GM18498 (cell line): ENCODE measurements at regions not wholly inside any gene's neighbourhood (a gene's known extent, or its start where the extent isn't known, plus 50 kb on each side); places are given as distances from the start of the nearest gene placed in this dataset.

Source experiments
- ATAC-seq: cut with Tn5 transposase; IDR thresholded peaks from one replicate; pipeline ENCODE4 v1.9.1; 2021; ENCODE audit warnings: mild to moderate bottlenecking, moderate library complexity; ENCODE audit not compliant: unreplicated experiment

DNA sequence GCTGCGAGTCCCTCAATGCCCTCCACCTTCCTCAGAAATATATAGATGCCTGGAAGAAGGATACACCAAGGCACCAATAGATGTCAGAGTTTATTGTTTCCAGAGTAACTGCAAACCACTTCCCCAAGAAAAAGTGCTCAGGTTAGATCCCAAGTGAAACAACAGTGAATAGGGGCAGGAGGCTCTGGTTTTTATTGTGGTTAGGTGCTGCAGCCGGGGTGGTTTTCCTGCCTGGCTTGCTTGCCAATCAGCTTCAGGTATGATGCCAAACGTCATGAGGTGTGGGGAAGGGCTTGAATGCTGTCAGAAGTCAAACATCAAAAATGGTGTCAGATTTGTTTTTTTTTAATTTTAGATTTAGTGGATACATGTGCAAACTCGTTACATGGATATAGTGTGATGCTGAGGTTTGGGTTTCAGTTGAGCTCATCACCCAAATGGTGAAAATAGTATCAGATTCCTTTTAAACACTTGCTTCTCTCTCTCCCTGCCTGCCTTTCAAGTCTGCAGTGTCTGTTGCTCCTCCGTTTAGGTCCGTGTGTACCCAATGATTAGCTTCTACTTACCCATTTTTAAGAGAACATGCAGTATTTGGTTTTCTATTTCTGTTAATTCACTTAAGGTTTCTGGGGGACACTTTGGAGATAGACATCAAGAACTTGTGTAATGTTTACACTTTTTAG, 1317.0 kb downstream of the MRPL39 start:
- ATAC-seq = peak; percentile 51

DNA sequence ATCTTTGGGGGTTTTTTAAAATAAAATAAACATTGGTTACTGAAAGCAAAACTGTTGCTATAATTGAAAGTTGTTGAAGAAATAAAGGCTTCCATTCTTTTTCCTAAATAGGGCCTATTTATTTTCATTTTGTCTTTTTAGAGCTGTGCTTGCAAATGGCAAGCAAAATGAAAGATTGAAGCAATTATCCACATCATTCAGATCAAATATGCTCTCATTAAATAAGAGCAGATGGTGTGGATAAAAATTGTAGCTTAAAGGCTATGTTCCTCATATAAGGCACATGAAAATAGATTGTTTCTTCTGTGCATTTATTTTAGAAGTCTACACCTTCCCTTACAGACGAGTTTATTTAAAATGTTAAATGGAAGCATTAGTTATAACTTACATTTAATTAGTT, 1317.7 kb downstream of the MRPL39 start:
- no peak for ATAC-seq

DNA sequence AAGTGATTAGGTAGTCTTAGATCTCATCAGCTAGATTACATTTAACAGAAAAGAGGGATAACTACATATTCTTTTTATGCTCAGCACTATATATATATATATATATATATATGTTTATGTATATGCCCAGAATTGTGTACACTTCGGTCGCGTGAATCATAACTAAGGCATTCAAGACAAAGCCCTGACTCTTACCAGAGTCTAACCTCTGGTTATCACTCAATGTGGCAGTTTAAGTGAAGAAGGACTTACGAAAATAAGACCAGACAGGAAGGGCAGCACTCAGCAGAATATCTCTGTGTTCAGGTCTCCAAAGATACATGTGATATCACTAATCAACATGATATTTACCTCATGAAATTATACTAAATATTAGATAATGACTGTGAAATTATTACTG, 1326.7 kb downstream of the MRPL39 start:
- ATAC-seq = no peak

DNA sequence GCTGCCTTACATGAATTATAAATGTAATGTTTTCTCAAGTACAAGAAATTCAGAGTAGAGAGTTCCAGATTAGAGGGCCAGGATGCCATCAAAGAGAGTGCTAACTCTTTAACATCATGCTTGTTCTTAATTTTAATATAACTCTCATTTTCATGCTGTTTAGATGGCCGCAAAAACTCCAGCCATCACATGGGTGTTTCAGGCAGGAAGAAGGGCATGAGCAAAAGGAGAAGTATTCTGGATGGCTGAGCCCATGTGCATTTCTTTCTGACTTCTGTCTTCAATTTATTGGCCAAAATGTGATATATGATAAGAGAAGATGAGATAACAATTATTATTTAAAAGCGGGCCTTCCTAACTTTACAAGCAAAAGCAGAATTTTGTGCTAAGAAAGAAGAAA, 1328.6 kb downstream of the MRPL39 start:
- ATAC-seq = no peak

DNA sequence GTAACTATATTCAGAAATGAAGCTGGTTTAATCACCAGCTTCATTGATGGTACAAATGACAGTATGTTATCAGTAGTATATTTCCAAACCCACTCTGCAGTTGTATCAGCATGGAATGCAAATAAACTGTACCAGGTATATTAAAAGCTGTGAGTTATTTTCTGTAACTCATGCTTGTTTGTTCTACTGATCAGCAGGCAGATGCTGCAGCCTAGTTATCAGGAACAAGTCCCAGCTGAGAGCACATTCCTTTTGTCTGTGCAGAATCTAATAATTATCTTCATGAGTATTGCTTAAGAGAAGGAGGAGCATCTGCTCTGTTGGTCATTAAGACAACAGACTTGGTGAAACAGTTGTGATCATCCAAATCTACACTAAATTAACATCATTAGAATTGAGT, 1331.1 kb downstream of the MRPL39 start:
- ATAC-seq = no peak

DNA sequence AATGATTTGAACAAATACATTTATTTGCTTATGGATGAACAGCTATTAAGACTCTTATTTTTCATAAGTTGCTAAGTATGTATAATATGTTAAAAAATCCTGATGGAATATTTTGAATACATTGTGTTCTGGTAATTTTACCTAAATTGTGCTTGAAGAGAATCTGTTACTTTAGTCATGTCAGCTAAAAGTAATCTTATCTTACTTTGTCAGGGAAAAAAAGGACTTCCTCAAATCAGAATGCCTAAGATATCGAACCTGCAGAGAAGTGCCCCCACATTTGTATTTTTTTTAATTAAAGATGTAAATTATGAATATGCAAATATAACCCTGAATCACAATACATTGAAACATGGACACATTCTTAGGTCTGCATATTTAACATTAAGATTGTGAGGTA, 1331.7 kb downstream of the MRPL39 start:
- ATAC-seq = no peak

DNA sequence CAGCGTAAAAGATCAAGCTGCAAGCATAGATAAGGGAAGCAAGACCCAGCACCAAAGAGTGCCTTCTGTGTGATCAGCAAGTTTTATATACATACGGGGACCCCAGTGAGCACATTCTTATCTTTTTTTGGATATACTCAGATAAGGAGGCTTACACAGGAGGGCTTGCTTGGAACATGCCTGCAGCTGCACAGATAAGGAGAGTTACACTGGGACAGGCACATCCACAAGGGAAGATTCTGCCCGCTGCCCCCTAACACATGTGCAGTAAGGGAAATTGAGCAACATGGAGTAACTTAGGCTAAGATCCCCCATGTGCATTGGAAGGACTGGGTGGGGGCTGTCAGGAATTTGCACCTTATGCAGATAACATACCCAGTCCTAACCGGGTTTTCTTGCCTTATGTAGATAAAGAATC, 1334.8 kb downstream of the MRPL39 start:
- no peak for ATAC-seq

DNA sequence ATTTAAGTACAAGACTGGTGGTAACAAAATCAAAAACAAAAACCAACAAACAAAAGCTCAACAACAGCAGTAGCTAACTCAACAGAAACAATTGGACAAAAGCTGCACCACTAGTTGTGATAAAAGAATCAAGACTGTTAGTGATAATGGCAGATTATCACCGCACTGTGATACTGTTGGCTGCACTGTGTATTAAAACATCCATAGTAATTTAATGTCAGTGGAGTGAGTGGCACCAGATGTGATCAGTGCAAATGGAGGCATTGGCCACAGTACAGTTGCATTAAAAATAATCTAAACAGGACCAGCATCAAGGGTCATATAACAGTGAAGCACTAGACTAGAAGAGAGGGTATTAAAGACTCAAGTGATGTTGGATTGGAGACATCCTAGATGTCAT, 1341.3 kb downstream of the MRPL39 start:
- no peak for ATAC-seq

DNA sequence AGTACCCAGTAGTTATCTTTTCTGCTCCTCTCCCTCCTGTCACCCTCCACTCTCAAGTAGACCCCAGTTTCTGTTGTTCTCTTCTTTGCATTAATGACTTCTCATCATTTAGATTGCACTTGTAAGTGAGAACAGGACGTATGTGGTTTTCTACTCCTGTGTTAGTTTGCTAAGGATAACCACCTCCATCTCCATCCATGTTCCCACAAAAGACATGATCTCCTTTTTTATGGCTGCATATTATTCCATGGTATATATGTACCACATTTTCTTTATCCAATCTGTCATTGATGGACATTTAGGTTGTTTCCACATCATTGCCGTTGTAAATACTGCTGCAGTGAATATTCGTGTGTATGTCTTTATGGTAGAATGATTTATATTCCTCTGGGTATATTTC, 1346.5 kb downstream of the MRPL39 start:
- ATAC-seq = no peak

DNA sequence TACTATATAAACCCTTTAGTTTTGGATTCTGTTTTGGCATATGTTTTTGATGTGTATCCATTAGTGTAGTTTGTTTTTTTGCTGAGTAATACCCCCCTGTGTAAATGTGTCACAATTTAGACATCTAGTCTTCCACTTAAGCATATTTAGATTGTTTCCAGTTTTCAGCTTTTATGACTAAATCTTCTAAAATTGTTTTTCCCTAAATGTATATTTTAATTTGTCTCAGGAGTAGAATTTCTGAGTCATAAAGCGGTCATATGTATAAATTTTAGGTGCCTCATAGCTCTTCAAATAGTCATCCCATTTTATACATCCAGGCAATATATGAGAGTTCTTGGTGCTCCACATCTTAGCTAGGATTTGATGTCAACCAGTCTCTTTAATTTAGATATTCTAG, 1348.0 kb downstream of the MRPL39 start:
- no peak for ATAC-seq

DNA sequence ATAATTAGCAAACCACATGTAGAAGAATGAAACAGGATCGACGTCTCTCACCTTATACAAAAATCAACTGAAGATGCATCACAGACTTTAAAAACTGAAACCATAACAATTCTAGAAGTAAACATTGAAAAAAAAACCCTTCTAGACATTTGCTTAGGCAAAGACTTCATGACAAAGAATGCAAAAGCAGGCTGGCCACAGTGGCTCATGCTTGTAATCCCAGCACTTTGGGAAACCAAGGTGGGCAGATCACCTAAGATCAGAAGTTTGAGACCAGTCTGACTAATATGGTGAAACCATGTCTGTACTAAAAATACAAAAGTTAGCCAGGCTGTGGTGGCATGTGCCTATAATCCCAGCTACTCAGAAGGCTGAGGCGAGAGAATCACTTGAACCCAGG, 1351.7 kb downstream of the MRPL39 start:
- ATAC-seq = no peak

DNA sequence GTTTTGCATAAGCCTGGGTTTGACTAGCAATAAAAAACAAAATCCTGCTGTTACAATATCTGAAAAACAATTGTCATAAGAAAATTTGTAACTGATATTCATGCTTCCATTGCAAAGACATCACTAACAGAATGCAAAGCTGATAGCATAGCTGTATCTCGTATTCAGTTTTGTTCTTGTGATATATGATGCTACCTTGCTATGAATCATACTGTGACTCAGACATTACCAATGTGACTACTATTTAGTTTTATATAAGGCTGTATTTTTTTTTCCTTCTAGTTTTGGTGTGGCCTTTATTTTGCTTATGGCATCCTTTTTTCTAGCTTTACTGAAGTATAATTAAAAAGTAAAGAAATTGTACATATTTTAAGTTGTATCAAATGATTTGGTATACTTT, 1381.8 kb downstream of the MRPL39 start:
- no peak for ATAC-seq

DNA sequence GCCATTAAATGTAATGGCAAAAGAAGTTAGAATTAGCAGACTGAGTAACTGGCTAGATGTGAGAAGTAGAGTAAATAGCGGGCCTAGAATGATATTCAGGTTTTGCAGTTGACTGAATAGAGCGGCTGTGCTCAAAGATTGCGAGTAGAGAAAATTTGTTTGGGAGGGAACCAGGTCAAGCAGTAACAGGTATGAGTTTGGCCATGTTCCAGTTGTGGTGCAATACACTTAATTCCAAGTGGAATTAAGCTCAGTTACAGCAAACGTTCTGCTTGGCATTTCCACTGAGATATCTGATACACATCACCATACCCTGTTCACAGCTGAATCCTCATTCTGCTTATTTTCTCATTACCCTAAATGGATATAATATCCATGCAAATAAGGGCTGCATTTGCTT, 1382.9 kb downstream of the MRPL39 start:
- no peak for ATAC-seq

DNA sequence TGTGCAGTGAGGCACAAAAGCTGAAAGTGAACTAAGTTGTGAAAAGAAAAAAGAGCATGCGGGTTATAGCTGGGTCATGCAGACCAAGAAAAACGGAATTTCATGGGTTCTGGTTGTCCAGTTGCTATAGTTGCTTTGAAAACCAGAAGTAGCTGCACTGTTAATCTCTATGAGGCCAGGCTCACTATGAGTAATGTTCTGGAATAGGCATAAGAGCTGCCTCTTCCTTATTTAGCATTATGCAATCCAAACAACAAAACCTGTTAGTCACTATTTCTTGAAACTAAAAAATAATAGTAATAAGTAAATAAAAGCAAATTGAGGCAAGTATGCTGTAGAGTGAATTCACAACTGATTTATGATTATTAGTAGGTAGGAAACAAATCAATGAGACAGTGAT, 1383.7 kb downstream of the MRPL39 start:
- ATAC-seq = no peak

DNA sequence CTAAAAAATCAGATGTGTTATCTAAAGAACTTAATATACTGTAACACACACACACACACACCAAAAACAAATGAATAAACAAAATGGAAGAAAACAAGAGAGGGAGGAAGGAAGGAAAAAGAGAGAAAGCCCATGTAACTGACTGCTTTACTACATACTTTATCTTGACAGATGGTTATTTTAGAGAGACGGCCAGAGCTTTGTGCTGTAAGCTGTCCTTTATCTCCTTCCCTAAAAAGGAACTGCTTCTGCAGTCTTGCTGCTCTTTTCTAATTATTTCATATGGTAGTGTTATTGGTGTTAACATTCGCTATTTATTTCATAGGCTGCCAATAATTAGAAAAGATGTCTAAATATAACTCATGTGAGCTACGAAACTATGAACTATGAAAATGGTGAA, 1384.6 kb downstream of the MRPL39 start:
- no peak for ATAC-seq

DNA sequence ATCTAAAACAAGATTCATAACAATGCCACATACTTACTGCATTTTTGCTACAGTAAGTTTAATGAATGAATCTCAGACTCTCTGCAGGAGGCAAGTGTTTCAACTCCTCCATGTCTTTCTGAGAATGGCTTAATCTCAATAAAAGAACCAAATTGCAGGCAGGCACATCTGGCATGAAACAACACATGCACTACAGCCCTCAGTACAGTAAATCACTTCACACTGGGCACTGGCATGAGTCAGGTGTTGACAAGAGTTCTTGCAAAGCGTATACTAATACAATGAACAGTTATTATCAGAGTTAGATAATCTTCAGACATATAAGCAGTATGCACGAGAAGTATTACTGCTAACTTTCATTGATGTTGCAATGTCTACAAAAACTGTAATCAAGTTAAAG, 1386.8 kb downstream of the MRPL39 start:
- no peak for ATAC-seq

DNA sequence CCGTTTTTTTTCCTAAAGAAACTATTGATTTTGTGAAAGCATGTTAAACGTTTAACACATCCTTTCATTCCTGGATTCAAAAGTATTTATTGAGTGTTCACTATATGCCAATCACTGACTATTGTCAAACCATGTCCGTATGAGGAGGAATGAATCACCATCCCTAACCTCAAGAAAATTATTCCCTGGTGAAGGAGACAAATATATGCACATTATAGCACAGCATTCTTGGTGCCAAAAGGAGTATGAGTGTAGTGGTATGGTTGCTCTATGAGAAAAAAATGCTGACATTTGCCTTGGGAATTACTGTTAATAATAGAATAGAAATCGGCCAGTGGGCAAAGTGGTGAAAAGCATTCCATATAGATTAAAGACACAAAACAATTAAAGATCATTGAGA, 1390.1 kb downstream of the MRPL39 start:
- no peak for ATAC-seq

DNA sequence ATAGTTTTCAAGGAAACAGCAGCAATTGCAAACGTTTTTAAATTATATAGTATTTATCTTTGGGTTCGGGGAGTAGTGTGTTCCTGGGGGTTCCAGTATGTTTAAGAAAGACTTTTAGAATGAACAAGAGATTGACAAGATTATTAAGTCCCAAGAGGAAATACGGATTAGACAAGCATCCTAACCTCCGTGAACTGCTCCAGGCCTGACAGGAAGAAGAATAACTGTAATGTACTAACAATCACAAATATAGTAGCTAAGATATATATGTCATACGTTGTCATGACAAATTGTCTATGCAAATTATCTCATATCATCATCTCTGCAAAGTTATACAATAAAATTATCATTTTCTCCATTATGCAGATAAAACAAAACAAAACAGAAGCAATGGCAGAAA, 1397.2 kb downstream of the MRPL39 start:
- ATAC-seq = no peak

DNA sequence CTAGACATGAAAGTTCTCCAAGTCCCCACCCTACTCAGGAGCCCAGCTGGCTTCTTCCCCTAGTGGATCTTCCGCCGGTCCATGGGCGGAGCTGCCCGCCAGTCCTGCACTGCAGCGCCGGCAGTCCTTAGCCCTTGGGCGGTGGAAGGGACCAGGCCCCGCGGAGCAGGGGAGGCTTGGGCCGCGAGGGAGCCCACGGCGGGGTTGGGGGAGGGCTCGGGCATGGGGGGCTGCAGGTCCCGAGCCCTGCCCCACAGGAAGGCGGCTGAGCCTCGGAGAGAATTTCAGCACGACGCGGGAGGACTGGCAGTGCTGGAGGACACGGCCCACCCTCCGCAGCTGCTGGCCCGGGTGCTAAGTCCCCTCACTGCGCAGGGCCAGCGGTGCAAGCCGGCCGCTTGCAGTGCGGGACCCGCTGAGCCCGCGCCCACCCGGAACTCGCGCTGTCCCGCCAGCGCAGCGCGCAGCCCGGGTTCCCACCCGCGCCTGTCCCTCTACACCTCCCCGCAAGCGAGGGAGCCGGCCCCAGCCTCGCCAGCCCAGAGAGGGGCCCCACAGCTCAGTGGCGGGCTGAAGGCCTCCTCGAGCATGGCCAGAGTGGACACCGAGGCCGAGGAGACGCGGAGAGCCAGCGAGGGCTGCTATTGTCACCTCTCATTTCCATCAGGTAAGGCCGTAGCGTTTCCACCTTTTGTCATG, 1398.6 kb downstream of the MRPL39 start:
- no peak for ATAC-seq

DNA sequence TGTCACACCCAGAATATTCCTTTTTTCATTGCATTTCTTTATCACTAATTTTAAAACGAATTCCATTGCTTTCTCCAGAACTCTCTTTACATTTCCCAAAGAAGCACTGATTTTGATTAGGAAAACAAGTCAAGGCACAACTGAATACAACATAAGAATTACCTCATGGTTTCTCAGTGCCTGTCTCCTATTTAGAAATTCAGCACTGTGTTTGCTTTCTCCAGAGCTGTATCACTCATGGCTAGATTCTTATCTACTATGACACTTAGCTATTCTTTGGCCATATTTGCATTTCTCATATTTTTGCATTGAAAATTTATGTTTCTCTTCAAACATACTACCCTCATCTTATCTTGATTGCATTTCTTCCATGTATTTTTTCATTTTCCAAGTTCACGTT, 1402.0 kb downstream of the MRPL39 start:
- no peak for ATAC-seq

DNA sequence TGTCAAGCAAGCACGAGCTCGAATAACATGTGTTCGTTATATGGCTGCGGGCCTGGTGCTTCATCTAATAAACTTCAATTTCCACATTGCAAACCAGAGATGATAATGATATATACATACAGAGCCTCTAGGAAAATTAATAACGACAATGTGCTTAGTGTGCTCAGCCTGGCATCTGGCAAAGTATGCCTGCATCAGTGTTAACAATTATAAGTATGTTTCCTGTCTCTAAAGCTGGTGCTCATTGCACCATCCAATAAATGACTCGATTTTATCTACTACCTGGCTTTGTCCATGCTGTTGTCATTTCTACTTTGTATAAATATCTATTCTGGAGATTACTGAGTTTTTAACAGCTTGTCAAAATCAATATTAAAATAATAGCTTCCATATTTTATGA, 1402.6 kb downstream of the MRPL39 start:
- no peak for ATAC-seq

DNA sequence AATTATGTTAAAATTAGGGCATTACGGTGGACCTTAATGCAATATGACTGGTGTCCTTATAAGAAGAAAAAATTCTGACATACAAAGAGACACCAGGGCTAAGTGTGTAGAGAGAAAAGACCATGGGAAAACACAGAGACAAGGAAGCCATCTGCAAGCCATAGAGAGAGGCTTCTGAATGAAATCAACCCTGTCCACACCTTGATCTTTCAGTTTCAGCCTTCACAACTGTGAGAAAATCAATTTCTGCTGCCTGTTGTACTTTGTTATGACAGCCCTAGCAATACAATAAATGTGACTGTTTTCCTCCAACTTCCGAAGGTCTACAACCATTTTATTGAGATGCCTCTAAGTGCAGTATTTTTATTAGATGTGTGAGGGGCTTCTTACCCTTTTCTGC, 1407.2 kb downstream of the MRPL39 start:
- ATAC-seq = peak; percentile 79

DNA sequence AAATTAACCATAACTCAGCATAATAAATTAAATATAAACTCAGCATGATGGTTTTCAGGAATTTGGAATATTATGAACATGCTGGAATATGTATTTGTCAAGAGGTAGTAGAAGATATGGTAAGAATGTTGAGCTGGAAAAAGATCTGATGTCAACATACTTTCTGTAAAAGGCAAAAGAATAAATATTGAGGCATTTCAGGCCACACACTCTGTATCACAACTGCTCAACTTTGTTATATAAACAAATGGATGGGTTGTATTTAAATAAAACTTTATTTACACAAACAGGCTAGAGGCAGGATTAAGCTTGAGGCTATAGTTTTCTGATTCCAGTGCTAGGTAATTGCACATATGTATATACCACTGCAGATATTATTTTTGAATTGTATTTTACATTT, 1409.4 kb downstream of the MRPL39 start:
- no peak for ATAC-seq
